ENCODE measurements at regions not wholly inside any gene's neighbourhood (a gene's known extent, or its start where the extent isn't known, plus 50 kb on each side); places are given as distances from the start of the nearest gene placed in this dataset.
"Not testable (repeated sequence)": the region's sequence is repeated elsewhere in the genome, so short reads cannot be mapped to it uniquely, and the experiment has no call there.

DNA sequence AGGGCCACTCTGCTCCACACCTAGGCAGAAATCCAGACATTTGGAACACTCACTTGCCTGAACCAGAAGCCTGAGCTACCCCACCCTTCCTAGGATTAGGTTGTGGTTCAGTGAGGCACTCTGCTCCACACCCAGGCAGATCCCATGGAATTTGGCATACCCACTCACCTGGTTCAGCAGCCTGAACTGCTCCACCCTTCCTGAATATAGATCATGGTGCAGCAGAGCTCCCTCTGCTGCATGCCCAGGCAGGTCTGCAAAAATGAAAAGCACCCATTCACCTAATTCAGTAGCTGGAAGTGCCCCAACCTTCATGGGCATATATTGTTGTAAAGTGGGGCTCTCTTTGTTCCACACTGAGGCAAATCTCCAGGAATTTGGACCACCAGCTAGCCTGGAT, 185.1 kb upstream of the CNTNAP5 start:
- DNase-seq, result no peak

DNA sequence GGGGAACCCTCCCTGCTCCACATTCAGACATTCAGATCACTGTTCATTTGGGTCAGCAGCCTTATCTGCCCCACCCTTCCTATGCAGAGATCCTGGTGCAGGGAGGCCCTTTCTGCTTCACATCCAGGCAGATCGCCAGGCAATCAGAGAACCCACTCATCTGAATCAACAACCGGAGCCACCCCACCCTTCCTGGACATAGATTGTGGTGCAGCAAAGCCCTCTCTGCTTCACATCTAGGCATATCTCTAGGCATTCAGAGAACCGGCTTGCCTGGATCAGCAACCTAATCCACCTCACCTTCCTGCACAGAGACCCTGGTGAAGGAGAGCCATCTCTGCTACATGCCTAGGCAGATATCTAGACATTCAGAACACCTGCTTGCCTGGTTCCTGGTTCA, 184.5 kb upstream of the CNTNAP5 start:
- DNase-seq, result no peak

DNA sequence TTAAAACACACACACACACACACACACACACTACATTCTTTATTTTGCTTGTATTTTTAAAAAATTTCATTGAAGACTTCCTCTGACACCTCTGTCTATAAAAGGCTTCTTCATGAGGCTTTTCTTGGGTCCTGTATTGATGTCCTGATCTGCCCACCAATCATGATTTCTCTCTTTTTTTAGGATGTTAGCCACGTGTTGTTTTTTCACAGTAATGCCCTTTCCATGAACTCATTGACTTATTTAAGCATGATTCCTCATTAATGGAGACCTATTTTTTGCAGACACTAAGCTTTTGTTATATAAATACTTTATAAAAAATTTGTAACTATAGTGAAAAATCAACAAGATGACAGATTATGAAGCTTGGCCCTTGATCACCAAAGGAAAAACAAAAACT, 173.8 kb upstream of the CNTNAP5 start:
- no peak for DNase-seq

DNA sequence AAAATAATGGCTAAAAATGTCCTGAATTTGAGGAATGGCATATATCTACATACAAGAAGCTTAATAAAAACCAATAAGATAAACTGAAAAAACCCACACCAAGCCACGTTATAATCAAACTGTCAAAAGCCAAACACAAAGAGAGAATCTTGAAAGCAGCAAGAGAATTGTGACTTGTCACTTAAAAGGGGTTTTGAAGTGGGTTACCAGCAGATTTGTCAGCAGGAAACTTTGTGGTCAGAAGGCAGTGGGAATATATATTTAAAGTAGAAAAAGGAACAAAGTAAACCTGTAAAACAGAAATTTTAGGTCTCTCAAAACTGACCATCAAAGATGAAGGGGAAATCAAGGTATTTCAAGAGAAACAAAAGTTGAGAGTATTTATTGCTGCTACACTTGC, 171.9 kb upstream of the CNTNAP5 start:
- DNase-seq, result no peak

- not testable (repeated sequence) for DNase-seq
These were observed 166.1 kb upstream of the CNTNAP5 start for GRCh38 chr2:123859031-123859430.

- no peak for DNase-seq
These were observed 160.7 kb upstream of the CNTNAP5 start for GRCh38 chr2:123864416-123864815.

GRCh38 chr2:123870206-123870880, 154.7 kb upstream of the CNTNAP5 start:
- no peak for DNase-seq

GRCh38 chr2:123870881-123871276, 154.2 kb upstream of the CNTNAP5 start:
- DNase-seq, result no peak

DNA sequence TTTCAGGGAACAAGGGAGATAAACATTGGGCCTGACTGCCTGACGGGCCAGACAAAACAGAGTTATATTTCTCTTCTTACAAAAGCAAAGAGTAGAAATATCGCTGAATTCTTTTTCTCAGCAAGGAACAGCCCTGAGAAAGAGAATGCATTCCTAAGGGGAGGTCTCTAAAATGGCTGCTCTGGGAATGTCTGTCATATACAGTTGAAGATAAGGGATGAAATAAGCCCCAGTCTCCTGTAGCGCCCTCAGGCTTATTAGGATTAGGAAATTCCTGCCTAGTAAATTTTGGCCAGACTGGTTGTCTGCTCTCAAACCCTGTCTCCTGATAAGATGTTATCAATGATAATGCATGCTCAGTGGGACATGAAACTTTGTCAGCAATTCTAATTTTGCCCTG, 134.9 kb upstream of the CNTNAP5 start:
- DNase-seq, result no peak

DNA sequence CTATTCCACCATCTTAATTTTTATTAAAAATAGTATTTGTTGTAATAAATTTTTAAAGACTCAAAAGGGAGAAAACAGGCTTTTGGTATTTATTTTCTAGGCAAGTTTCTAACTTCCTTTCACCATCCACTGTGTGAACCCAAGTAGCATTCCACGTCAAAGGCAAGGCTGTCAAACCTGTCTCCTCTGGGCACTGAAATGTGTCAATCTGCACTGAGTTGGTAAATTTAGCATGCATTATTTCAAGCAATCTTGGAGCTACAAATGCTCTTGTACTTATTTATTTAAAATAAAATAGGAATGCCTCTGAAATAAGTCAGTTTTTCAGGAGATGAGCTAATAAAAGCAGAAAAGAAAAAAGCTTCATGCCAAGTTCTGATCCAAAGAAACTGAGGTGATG, 130.9 kb upstream of the CNTNAP5 start:
- no peak for DNase-seq

DNA sequence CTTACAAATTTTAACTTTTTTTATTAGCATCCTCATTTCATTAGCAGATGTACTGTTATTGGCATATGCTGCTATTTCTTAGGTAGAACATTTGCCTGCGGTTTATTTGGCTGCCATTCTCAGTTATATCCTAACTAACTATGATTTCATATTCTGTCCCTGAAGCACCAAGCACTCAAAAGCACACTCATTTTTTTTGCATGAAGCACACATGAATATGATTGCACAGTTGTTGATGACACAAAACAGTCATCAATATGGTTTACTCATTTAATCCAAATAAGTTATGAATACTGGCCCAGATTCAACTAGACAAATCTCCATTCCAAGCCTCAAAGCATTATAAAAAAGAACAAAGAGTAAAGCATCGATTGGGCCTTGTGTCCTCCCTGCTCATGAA, 129.4 kb upstream of the CNTNAP5 start:
- no peak for DNase-seq

- DNase-seq, result no peak
These were observed 123.8 kb upstream of the CNTNAP5 start for GRCh38 chr2:123901256-123901655.

DNA sequence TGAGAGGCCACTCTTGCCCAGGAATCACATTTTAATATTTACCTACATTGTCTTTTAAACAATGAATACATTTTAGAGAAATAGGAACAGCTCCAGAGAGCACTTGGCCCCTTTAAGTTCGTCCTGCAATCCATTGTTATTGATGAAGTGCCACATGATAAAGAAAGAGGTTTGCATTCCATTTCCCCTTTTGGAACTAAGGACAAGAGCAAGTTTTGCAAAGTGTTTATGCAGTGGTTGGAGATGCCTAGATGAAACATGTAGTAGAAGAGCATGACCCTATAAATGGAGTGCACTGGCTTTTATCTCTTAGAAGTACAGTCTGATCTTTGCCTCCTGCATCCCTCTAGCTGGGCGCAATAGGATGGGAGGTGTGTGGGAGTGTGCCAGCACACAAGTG, 118.7 kb upstream of the CNTNAP5 start:
- DNase-seq, result no peak

DNA sequence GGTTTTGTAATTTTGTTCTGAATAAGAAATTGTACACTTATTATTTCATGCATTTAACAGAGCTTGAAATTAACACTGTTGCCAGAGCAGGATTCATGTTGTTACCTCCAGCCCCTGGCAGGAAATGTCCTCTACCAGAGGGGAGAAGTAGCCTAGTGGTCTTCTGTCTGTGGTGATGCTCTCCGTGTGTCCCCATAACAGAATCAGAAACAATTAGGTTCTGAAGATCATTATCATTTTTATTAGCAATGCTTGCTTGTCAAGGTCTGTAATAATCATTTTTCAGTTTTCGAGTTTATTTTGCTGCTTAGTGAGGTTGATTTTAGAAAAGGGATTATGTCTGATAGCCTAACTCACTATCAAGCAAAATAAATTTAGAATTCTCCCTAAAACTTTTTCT, 116.6 kb upstream of the CNTNAP5 start:
- no peak for DNase-seq

DNA sequence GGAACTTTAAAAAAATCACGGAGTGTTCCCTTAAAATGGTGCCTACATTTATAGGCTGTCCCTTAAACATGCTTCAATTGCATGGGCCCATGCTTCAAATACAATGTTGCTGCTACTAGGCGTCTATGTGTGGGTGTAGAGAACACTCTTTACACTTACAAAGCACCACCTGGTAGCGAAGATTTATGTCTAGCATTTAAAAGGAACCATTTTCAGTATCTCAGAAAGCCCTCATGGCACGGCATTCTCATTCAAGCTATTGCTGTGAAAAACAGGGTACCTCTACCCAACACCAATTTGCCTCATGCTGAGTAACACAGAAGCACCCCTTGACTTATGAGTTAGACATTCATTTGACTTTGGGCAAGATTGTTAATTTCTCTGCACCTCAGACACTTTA, 112.9 kb upstream of the CNTNAP5 start:
- no peak for DNase-seq

- no peak for DNase-seq
These were observed 111.8 kb upstream of the CNTNAP5 start for GRCh38 chr2:123913143-123913735.

GRCh38 chr2:123915380-123915779, 109.7 kb upstream of the CNTNAP5 start:
- no peak for DNase-seq

DNA sequence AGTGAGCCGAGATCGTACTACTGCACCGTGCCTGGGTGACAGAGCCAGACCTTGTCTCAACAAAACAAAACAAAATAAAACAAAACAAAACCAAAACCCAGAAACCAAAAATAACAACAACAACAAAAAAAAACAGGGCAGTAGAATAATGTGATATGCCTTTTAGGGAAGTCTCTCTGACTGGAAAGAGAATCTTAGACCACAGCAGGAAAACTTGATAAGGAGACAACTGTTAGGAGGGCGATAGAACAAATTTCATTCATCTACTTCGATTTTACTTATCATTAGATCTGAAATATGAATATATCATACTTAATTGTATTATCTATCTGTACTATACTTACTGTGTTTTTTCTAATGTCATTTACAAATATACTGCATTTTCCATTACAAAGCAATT, 109.0 kb upstream of the CNTNAP5 start:
- no peak for DNase-seq

DNA sequence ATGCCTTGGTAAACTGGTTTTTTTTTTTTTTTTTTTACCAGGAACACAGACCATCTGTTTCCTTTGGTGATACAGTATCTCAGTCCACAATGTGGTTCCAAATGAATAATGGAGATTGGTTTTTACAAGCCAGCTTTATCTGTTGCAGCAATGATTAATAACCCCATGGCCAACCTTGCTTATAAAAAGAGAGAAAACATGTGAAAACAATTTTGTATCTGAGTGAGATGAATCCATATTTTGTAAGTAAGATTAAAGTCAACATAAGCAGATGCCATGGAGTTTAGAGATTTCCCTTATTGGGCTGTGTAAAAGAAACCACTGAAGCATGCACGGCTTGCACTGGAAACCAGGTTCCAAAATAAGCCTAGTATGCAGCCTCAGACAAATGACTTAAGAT, 108.6 kb upstream of the CNTNAP5 start:
- no peak for DNase-seq

DNA sequence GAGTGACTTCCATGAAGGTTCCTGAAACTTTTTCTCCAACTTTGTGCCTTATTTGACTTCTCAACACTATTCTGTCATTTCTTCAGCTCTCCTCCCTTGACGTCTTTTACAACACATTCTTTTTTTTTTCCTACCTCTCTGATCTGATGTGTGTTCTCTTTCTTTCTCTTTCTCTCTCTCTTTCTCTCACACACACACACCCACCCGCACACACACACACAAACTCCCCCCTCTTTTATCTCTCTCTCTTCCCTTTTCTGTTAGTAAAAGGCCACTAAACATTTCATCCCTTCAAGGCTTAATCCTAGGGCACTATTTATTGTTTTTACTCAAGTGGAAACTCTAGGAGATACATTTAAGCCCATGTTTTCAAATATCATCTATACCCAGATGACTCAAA, 107.8 kb upstream of the CNTNAP5 start:
- DNase-seq, result no peak

DNA sequence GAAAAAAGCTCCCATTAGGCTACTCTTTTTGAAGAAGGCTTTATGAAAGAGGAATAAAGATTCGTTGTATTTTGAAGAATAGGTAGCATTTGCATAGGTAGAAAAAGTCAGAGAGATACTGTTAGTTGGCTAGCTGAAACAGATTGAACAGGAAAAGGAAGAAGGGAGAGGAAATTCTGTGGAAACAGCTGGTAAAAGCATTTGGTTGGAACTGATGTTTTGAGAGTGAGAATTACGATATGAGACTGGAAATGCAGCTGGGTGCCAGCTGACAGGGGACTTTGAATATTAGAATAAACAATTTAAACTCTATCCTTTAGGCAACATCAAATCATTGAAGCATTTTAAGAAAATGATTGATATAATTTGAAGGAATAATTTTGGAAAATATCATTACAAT, 96.7 kb upstream of the CNTNAP5 start:
- no peak for DNase-seq

GRCh38 chr2:123935405-123935804, 89.7 kb upstream of the CNTNAP5 start:
- DNase-seq, result no peak

- DNase-seq, result no peak
These were observed 71.2 kb upstream of the CNTNAP5 start for GRCh38 chr2:123953846-123954245.

DNA sequence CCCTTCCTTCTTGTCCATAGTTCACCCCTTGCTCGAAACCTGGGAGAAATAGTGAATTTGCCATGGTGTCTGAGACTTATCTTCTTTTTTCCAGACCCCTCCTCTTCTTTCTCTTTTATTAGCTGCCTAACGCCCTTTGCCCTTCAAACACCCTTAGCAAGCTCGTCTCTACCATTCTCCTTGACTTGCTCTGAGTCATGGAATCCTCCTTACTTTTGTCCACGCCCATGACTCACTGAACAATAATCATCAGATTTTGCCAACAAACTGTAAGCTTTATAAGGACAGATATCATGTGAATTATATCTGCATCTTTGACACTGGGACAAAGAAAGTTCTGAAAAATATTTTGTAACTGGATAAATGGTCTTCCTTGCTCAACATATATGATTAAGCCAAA, 67.1 kb upstream of the CNTNAP5 start:
- DNase-seq, result no peak

DNA sequence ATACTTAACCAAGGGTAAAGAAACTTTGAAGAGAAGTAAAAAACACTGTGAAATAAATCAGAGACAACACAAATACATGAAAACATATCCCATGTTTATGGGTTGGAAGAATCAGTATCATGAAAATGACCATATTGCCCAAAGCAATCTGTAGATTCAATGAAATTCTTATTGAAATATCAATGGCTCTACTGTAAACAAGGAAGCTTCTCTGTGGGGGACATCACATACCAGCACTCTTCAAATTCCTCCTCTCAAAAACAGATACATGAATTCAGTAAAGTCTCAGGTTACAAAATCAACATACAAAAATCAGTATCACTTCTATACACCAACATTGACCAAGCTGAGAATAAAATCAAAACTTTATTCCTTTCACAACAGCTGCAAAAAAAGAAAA, 63.5 kb upstream of the CNTNAP5 start:
- DNase-seq, result no peak

Measured in inflammatory macrophage treated with lipopolysaccharide for 1 hour (primary cell).